CD1c-positive myeloid dendritic cell (primary cell): ENCODE measurements at regions not wholly inside any gene's neighbourhood (a gene's known extent, or its start where the extent isn't known, plus 50 kb on each side); places are given as distances from the start of the nearest gene placed in this dataset.
"Not testable (repeated sequence)": the region's sequence is repeated elsewhere in the genome, so short reads cannot be mapped to it uniquely, and the experiment has no call there.

Source experiments
- DNase-seq: peaks from one replicate; pipeline ENCODE4 v3.0.0-alpha.2; 2016; ENCODE audit errors: extremely low spot score

DNA sequence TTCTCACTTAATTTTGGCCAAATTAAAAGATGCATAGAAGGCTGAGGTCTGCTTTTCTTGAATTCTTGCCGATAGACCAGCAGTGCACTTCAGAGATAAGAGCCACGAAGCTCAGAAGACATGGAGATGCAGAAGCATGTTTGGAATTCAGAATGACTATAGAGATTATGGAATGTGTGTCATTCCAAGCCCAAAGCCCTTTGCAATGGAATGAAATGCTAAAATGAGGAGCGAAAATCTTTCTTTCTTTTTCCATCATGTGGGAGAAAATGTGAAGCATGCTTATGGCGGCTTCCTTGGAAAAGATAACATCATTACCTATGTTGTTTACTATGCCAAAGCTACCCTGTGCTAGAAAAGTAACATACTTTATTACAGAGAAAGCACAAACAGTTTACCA lies 257.0 kb upstream of the RNF32 start:
- no peak for DNase-seq

DNA sequence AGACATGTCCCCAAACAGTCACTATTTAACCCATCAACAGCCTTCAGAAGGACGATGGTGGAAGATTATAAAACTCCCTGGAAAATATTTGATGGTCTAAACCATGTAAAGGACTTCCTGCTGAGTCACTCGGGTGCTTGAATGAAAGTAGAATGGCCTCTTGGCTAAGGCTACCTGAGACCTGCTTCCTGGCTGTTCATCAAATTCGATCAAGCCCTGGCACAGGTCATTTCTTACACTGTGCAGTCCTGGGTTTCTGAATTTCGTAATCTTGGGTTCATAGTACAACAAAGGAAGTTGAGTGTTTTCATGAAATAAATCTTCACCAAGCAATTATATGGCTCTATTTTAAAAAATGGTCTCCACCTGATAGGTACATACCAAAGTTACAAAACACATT lies 260.3 kb upstream of the RNF32 start:
- no peak for DNase-seq

DNA sequence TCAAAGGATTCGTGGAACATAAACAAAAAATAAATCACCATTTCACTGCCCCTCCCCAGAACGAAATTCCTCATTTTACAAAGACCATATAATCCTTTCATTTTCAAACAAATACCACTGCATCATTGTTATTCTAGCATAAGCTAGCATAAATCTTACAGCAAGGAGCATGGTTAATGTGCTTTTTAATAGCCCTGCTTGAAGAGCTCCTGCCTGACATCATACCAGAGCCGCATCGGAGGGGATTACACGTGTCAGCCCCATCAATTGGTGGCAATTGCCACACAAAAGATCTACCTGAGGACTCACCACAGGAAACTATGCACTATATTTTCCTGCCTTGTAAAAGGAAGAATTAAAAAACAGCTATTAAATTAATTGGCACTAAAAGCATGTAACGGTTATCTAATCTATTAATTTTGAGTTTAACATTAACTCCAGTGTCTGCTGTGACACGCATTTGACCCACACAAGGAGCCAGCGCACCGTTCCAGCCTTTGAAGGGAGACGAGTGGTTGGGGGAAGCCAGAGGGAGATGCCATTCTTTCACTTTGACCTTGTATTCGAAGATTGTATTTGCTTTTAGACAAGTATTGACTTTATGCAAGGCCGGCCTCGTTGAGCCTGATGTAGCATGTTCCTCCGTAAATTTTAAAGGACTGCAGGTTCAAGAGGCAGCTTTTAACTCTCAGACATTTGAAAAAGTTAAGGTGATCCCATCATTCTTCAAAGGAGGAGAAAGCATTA lies 261.1 kb upstream of the RNF32 start:
- DNase-seq, result no peak

DNA sequence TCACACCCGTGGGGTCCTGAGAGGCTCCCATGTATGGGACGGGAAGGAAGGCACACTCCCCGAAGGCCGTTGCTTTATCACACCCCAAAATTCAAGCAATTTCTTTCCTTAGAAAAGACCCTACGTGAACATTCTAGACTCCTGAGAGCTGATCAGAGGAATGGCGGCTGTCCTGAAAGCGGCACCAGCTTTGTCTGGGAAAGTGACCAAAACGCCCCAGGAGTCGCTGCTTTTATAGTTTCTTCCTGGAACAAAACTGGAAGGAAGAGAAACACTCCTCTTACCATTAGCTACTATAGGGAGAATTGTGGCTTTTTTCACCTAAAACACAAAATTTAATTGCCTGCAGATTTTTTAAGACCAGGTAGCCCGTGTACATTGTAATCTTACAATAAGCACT lies 261.8 kb upstream of the RNF32 start:
- no peak for DNase-seq

DNA sequence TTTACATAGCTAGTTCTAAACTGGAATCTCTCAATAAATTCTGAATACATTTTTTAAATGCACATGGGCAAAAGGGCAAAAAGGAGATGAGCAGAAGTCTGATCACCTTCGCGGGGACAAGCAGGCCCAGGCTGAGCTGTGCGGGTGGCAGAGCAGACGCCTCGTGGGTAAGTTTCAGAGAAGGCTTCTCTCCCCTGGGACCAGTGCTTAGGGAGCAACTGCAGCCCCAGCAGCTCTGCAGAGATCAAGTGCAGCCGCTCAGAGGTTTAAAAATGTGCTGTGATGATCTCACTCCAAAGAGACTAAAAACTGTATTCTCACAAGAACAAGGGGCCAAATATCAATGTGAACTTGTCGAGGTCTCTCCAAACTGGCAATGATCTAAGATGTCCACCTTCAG lies 264.3 kb upstream of the RNF32 start:
- no peak for DNase-seq

DNA sequence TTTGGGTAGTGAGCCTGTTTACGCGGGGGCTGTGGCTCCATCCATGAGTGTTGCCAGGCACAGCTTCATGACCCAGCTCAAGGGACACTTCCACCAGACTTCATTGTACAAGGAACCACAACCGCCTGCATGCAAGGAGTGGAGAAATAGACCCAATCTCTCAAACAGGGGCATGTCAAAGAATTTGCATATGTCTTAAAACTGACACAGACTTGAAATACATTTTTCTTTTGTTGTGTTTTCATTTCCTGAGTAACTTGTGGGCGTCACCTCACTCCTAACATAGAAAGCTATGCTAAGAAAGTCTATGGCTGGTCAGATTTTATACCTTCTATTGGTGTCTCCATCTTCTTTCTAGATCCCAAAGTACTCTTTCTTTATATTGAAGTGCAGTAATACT lies 266.2 kb upstream of the RNF32 start:
- DNase-seq, result no peak

DNA sequence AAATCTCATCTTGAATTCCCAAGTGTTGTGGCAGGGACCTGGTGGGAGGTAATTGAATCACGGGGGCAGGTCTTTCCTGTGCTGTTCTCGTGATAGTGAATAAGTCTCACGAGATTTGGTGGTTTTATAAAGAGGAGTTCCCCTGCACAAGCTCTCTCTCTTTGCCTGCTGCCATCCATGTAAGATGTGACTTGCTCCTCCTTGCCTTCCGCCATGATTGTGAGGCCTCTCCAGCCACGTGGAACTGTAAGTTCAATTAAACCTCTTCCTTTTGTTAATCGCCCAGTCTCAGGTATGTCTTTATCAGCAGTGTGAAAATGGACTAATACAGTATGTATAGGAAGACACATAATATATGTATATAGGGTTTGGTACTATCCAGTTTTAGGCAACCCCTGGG lies 270.6 kb upstream of the RNF32 start:
- DNase-seq, result not testable (repeated sequence)

DNA sequence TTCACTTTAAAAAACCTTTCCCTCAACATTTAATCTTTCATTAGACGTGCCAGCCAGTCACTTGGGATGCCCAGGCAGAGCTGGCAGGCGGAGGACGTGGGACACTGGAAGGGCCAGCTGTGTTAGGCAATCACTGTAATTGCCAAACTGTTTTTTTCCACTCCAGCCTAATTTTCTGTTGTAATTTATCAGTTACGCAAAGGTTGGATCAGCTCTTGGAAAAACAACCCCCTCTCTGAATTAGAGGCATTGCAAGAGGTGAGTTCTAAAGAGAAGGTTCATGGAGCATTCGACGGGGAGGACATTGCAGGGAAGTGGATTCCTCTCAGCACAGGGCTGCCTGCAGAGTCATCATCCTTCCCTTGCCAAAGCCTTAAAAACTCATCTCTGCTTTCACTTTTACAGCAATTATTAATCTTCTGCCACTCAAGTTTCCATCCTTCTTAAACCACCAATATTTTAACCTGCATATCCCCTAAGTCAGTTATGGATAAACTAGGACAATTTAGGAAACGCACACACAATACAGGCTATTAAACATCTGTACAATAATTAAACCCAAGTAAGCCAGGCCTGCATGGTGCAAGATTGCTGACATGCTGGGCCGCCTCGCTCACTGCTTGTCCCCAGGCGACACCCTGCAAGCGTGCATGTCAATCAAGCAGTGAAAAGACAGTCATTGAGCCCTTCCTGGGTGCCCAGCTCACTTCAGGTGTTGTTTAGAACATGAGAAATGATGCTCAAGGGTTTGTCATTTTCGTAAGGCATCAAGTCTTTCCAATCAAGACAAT lies 272.3 kb upstream of the RNF32 start:
- DNase-seq, result no peak

DNA sequence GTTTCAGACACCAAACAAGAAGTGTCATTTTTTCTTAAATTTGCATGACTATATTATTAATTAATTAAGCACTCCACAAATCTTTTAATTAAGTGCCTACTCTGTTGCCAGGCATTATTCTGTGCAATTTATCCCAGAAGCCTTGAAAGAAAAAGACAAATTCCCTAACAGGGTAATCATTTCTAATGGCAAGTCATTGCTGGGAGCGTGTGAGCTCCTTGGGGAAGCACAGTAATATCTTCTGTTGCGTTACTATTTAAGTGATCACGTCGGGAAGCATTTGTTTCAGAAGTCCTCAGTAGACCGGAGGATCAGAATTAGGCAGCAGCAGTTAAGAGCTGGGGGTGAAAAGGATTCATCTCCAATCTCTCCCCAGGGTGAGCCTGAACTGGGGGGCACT lies 276.8 kb upstream of the RNF32 start:
- DNase-seq, result no peak

DNA sequence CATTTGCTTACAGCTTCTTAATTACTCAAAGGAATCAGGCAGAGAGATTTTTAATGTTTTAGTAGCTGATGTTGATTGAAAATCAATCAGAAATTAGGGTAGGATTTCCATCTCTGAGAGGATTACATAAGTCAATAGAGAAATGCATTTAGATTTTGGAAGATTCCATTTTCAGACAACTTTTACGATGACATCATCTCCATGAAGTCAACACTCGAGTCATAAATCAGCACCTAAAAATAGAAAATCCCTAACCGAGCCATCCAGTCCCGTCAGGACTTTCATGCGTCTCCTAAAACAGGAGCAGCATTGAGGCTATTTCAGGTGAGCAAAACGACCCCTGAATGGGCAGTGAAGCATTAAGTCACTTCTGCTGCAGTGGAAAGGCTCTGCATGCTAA lies 279.7 kb upstream of the RNF32 start:
- no peak for DNase-seq

DNA sequence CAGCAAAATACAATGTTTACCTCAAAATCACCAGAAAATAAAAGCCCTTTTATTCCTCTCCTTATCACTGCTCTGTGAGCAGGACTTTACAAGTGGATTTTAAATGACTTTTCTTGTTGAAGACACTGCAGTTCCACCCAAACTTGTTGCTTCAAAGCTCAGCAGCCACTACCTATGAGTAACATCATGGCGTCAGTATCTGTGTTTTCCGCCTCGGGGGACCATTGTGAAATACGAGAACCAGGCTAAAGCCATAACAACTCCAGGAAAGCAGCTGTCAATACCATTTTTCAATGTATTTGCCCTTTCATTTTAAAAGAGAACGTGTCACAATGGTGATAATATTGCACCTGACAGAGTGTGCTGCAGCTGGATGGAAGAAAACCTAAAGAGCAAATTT lies 284.0 kb upstream of the RNF32 start:
- no peak for DNase-seq

DNA sequence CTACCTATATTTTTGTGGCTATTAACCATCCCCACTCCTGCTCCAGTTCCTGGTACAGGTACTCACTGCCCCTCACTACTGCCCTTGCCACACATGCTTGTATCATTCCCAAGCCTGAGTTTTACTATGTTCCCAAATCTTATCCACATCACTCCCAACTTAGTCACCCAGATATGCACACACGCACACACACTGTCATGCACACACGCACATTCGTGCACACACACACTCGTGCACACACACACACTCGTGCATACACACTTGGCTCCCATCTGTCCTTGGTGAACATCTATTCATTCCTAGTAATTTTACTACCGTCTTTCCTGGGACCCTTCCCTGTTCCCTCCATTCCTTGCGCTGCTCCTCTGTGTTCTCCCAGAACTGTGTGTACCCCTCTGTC lies 287.2 kb upstream of the RNF32 start:
- DNase-seq, result no peak

DNA sequence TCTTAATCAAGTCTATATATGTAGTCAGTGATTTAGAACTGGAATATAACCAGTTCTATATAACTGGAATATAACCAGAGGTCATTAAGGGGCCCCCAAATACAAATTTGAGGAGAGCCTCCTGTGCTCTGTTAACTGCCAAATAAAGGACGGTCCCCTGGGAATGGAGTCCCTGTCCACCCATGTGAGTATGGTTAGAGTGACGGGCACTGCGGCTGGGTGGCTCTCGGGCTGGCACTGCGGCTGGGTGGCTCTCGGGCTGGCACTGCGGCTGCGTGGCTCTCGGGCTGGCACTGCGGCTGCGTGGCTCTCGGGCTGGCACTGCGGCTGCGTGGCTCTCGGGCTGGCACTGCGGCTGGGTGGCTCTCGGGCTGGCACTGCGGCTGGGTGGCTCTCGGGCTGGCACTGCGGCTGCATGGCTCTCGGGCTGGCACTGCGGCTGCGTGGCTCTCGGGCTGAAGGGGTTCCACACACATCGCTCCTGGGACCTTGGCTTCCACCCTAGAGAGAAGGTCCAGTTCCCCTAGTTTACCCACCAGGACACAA lies 292.8 kb upstream of the RNF32 start:
- not testable (repeated sequence) for DNase-seq

DNA sequence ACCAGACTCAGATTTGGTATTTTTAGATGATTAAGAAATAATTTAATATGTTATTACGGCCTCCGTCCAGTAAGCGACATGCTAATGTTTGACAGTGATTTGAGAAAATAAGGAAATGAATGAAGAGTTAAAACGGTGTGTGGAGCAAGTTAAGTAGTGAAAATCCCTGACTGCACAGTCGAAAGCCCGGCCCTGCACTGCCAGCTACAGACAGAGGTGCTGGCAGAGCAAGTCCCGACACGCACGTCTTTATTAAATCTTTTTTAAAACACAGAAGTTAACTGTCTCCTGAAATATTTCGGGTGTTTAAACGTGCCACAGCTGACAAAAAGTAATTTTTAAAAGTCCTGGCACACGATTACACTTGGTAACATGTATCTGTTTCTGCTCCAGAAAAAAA lies 293.4 kb upstream of the RNF32 start:
- no peak for DNase-seq

DNA sequence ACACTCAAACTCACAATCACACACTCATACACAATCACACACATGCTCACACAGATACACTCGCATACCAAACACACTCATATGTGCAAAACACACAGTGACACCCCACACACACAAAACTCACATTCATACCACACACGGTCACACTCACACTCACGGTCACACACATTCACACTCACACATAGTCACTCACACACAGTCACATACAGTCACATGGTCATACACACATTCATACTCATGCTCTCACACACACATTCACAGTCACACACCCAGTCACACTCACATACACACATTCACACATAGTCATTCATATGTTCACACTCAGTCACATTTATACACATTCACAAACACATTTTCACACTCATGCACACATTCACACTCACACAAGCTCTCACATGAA lies 296.0 kb upstream of the RNF32 start:
- DNase-seq, result no peak

DNA sequence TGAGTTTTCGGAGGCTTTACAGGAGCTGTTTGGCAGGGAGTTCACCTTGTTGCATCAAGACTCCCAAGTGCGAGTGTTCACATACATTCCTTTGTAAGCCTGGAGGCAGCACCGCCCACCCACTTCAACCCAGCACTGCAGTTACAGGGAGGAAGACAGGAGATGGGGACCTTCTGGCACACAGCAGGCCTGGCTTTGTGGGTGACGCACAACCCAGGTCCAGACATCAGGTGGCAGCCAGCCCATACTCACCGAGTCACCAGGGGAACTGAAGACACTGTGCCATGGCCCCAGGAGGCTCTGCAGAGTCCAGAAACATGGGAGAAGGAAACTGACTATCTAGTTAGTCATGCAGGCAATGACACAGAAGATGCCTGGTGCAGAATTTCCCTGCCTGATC lies 305.9 kb upstream of the RNF32 start:
- DNase-seq, result no peak

DNA sequence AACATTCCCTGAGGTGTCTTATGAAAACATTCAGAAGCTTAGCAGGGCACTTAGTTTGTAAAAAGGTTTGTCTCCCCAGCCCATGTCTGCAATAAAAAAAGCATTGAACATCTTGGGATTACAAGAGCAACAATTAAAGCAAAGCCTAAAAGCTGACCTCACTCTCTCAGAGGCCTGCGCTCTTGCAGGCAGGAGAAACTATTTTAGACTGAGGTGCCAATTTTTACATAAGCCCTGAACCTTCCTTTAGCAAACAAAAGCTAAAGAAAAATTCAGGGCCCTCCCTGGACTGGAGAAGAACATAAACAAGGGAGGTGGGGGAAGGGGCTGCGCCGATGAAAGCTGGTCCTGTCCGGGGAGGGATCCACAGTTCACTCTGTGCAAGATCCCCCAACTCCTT lies 312.7 kb upstream of the RNF32 start:
- DNase-seq, result no peak

DNA sequence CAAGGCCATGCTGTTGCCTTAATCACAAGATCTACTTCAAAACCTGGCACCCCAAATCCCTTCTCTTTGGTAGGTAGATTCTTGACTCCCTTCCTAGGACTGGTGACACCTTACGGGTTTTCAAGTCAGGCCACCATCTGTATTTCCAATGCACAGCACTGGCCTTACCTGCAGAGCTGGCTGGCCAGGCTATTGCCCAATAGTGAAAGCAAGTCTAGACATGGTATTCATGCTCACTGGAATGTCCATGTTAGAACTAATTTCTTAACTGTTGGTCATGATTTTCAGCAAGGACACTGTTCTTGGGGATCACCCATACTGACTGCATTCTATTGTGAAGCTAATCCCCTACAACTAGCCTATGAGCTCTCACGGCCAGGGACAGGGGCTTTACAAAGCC lies 313.1 kb upstream of the RNF32 start:
- DNase-seq, result no peak

DNA sequence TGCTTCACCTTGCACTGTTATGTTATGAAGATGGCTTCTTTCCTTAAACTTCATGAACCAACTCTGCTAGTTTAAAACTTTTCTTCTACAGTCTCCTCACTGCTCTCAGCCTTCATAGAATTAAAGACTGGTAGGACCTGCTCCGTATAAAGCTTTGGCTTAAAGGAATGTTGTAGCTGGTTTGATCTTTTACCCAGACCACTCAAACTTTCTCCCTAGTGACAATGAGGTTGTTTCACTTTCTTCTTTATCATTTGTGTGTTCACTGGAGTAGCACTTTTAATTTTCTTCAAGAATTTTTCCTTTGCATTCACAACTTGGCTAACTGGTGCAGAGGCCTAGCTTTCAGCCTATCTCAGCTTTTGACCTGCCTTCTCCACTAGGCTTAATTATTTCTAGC lies 316.4 kb upstream of the RNF32 start:
- no peak for DNase-seq

DNA sequence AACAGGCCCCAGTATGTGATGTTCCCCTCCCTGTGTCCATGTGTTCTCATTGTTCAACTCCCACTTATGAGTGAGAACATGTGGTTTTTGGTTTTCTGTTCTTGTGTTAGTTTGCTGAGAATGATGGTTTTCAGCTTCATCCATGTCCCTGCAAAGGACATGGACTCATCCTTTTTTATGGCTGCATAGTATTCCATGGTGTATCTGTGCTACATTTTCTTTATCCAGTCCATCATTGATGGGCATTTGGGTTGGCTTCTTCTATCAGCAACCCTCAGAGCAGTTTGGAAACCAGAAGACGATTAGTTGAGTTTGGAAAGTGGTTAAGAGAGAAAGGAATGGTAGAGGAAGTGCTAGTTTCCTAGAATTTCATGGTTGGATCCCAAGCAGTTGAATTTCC lies 319.1 kb upstream of the RNF32 start:
- DNase-seq, result not testable (repeated sequence)

DNA sequence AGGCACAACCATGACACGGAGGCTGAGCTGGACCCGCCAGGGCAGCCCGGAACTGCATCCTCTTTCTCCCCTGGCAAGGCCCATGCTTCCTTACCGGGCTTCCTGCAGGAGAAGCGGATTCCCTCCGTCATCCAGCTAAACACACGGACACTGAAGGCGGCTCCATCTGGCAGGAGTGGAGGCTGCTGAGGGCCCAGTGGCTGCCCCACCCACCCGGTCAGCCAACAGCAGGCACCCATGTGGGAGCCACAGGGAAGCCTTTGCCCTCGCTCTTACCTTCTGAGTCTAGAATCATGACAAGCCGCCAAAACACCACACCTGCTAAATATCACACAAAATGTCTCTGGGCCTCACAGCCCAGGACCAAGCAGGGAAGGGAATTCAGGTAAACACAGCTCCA lies 321.6 kb upstream of the RNF32 start:
- DNase-seq, result no peak

DNA sequence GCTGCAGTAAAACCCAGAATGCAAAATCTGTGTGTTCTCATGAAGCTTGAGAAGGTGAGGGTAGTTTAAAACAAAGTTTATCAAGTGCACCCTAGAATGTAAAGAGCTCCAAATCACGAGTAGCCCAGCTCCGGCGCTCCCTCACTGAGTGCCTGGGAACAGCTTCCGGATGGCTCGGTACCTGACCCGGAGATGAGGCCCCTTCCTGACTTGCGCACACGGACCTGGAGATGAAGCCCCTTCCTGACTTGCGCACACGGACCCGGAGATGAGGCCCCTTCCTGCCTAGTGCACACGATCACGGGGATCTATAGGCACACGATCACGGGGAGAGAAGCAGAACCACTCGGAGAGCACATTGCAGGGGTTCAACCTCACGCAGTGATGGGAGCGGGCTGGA lies 322.1 kb upstream of the RNF32 start:
- no peak for DNase-seq

DNA sequence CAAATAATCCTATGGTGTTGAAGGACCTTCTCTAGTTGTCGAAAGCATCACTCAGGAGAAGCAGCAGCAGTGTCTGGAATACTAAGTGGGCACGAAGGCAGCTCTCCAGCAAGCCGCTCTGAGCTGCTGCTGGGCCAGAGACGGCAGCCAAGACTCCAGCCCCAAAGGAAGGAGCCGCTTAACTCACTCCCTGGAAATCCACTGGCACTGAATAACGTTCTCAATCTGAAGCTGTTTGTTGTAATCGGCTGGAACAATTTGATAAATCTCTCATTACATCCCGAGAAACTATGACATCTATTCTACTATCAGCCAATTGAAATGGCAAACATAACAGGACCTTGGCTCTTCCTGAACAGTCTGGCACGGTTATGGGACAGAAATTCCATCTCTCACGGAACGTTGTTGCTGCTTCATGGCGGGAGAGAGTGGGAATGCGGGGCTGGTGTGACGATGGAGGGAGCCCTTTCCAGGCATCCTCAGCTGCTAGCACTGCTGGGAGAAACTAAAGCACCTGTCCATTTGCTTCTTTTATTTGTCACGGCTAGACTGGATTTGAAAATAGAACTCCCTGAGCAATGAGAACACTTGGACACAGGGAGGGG lies 331.5 kb upstream of the RNF32 start:
- DNase-seq, result no peak
